ENCODE measurements at regions not wholly inside any gene's neighbourhood (a gene's known extent, or its start where the extent isn't known, plus 50 kb on each side); places are given as distances from the start of the nearest gene placed in this dataset.

GRCh38 chr17:6322316-6322715 lies 112.6 kb downstream of the AIPL1 start:
- H2AFZ ChIP-seq = no peak overlapping the region
- no peak for DNase-seq
- ChIA-PET POLR2A (ENCODE audit: unreplicated experiment) (no interaction called here), CTCF (no interaction called here)
- no peaks in the 10 kb centered on the region for H3K36me3 ChIP-seq (ENCODE audit: low read depth)
- H3F3A ChIP-seq (ENCODE audit: insufficient read depth, low read depth) = no peaks in the 10 kb centered on the region
- H3K9me3 ChIP-seq (ENCODE audit: insufficient read depth, low read depth) = no peaks in the 10 kb centered on the region
- no peaks in the 10 kb centered on the region for H4K20me1 ChIP-seq (ENCODE audit: insufficient read depth)
- intact Hi-C loops (cut with micrococcal nuclease; ENCODE audit: unreplicated experiment) = no loop called here
- no peaks in the 10 kb centered on the region for H3K4me1 ChIP-seq (replicated peaks; ENCODE audit: insufficient read depth)
- no peak overlapping the region for H3K4me2 ChIP-seq
- H3K27me3 ChIP-seq (ENCODE audit: insufficient read depth, low read depth) = peaks cover 83% of the 10 kb centered on the region
- H3K27ac ChIP-seq = no peak overlapping the region
- H3K79me2 ChIP-seq (ENCODE audit: low read depth) = no peaks in the 10 kb centered on the region
- TF ChIP-seq EZH2 (IDR thresholded peaks at IDR 0.05; ENCODE audit: low read depth) (no peak), CTCF (conservative IDR thresholded peaks at IDR 0.05) (no peak)
- H3K9me2 ChIP-seq (ENCODE audit: insufficient read depth) = no peaks in the 10 kb centered on the region
- H3K4me3 ChIP-seq = no peak overlapping the region
- no TSS peak for BruUV-seq (replicated peaks)

- no peaks in the 10 kb centered on the region for H3K9me2 ChIP-seq (ENCODE audit: insufficient read depth)
- H3K4me3 ChIP-seq = no peak overlapping the region
- no peaks in the 10 kb centered on the region for H3K36me3 ChIP-seq (ENCODE audit: low read depth)
- H3K9me3 ChIP-seq (ENCODE audit: insufficient read depth, low read depth) = no peaks in the 10 kb centered on the region
- CTCF ChIA-PET = interaction anchor here (0.6 kb wide), 1 partner anchor 107 kb away, joined by 4 read pairs; no protein-coding TSS in a partner anchor
- peaks cover 72% of the 10 kb centered on the region for H3K27me3 ChIP-seq (ENCODE audit: insufficient read depth, low read depth)
- H4K20me1 ChIP-seq (ENCODE audit: insufficient read depth) = 0 out of 2 replicates have a peak, but pooled peaks cover 3% of the 10 kb centered on the region
- H3K4me2 ChIP-seq = no peak overlapping the region
- DNase-seq = no peak
- H3F3A ChIP-seq (ENCODE audit: insufficient read depth, low read depth) = no peaks in the 10 kb centered on the region
- H3K79me2 ChIP-seq (ENCODE audit: low read depth) = no peaks in the 10 kb centered on the region
- intact Hi-C loops (cut with micrococcal nuclease; ENCODE audit: unreplicated experiment) = no loop called here
- BruUV-seq (replicated peaks) = no TSS peak
- no peaks in the 10 kb centered on the region for H3K4me1 ChIP-seq (replicated peaks; ENCODE audit: insufficient read depth)
- H3K27ac ChIP-seq = no peak overlapping the region
- POLR2A ChIA-PET (ENCODE audit: unreplicated experiment) = no interaction called here
- TF ChIP-seq EZH2 (IDR thresholded peaks at IDR 0.05; ENCODE audit: low read depth) (no peak), CTCF (conservative IDR thresholded peaks at IDR 0.05) (no peak)
- H2AFZ ChIP-seq = no peak overlapping the region
Measured at GRCh38 chr17:6314311-6314710, 120.6 kb downstream of the AIPL1 start.

GRCh38 chr17:6313835-6314234 lies 121.1 kb downstream of the AIPL1 start:
- POLR2A ChIA-PET (ENCODE audit: unreplicated experiment) = no interaction called here

More at GRCh38 chr17:6313835-6314234, 121.1 kb downstream of the AIPL1 start:
- no peaks in the 10 kb centered on the region for H3K9me3 ChIP-seq (ENCODE audit: insufficient read depth, low read depth)
- CTCF ChIA-PET = interaction anchor here (0.6 kb wide), 1 partner anchor 107 kb away, joined by 4 read pairs; no protein-coding TSS in a partner anchor
- no peak overlapping the region for H3K4me2 ChIP-seq
- no peak overlapping the region for H2AFZ ChIP-seq
- H3K36me3 ChIP-seq (ENCODE audit: low read depth) = no peaks in the 10 kb centered on the region
- no TSS peak for BruUV-seq (replicated peaks)
- H4K20me1 ChIP-seq (ENCODE audit: insufficient read depth) = 0 out of 2 replicates have a peak, but pooled peaks cover 3% of the 10 kb centered on the region
- DNase-seq = no peak
- H3K27ac ChIP-seq = no peak overlapping the region
- peaks cover 67% of the 10 kb centered on the region for H3K27me3 ChIP-seq (ENCODE audit: insufficient read depth, low read depth)
- H3F3A ChIP-seq (ENCODE audit: insufficient read depth, low read depth) = no peaks in the 10 kb centered on the region
- TF ChIP-seq CTCF (conservative IDR thresholded peaks at IDR 0.05) (no peak), EZH2 (IDR thresholded peaks at IDR 0.05; ENCODE audit: low read depth) (no peak)
- intact Hi-C loops (cut with micrococcal nuclease; ENCODE audit: unreplicated experiment) = no loop called here
- H3K9me2 ChIP-seq (ENCODE audit: insufficient read depth) = no peaks in the 10 kb centered on the region
- H3K4me1 ChIP-seq (replicated peaks; ENCODE audit: insufficient read depth) = no peaks in the 10 kb centered on the region
- H3K4me3 ChIP-seq = no peak overlapping the region
- no peaks in the 10 kb centered on the region for H3K79me2 ChIP-seq (ENCODE audit: low read depth)
